ENCODE measurements at regions not wholly inside any gene's neighbourhood (a gene's known extent, or its start where the extent isn't known, plus 50 kb on each side); places are given as distances from the start of the nearest gene placed in this dataset.

DNA sequence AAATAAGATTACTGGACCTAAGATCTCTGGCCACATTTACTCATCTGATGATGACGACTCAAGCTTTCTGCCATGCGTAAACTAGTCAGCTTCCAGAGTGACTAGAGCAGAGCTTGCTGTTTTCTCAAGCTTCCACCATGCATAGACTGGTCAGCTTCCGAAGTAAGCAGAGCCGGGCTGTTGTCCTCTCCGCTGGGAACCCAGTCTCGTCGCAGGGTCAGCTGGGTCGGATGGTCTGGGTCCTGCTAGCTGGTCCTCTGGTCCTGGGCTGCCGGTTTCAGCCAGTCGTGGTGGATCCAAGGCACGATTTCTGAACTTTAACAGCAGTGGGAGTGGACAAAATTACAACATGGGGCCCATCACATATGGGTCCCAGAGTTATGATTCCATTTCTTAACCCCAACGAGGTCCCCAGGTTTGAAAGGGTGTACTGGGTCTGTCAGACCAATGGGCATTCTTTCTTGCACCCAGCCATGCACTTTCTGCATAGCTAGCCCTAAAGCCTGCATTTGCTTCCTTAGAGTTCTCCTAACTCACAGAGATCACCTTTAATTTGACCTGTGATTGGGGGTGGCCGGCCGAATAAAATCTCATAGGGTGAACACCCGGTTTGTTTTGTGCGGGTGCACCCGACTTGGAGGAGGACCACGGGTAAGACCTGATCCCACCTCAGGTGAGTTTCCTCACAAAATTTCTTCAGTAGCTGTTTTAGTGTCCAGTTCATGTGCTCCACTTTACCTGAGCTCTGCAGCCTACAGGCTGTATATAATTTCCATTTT, 1312.8 kb downstream of the TMEM121 start:
- Histone ChIP-seq H3K27ac (ENCODE audit: low read depth in 1 of 2, low read length in 2 of 2) (no peak overlapping the region), H3K36me3 (ENCODE audit: control insufficient read depth in 4 of 4, insufficient read depth in 3 of 4, low read depth in 1 of 4, low read length in 3 of 4) (no peaks in the 10 kb centered on the region), H3K9ac (ENCODE audit: low read depth in 1 of 2, low read length in 2 of 2) (no peak overlapping the region), H3K9me3 (ENCODE audit: control insufficient read depth in 4 of 4, low read length in 3 of 4) (no peaks in the 10 kb centered on the region), H3K4me3 (ENCODE audit: low read depth in 1 of 3, low read length in 3 of 3) (no peak overlapping the region), H3K4me1 (ENCODE audit: control insufficient read depth in 4 of 4, insufficient read depth in 4 of 4, low read length in 3 of 4) (peaks cover 0 to 14% (median 11%) of the 10 kb centered on the region in 4 donors), H3K27me3 (ENCODE audit: control insufficient read depth in 4 of 4, insufficient read depth in 4 of 4, low read length in 3 of 4) (peaks cover 0 to 4% (median 2%) of the 10 kb centered on the region in 4 donors)
- WGBS: 82% methylated on average over 18 of the region's 18 CpGs
- DNase-seq (ENCODE audit: low spot score): no peak
- TF ChIP-seq, protein P1, sequence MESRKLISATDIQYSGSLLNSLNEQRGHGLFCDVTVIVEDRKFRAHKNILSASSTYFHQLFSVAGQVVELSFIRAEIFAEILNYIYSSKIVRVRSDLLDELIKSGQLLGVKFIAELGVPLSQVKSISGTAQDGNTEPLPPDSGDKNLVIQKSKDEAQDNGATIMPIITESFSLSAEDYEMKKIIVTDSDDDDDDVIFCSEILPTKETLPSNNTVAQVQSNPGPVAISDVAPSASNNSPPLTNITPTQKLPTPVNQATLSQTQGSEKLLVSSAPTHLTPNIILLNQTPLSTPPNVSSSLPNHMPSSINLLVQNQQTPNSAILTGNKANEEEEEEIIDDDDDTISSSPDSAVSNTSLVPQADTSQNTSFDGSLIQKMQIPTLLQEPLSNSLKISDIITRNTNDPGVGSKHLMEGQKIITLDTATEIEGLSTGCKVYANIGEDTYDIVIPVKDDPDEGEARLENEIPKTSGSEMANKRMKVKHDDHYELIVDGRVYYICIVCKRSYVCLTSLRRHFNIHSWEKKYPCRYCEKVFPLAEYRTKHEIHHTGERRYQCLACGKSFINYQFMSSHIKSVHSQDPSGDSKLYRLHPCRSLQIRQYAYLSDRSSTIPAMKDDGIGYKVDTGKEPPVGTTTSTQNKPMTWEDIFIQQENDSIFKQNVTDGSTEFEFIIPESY (IDR thresholded peaks at IDR 0.05): no peak
- TF ChIP-seq, protein P2, sequence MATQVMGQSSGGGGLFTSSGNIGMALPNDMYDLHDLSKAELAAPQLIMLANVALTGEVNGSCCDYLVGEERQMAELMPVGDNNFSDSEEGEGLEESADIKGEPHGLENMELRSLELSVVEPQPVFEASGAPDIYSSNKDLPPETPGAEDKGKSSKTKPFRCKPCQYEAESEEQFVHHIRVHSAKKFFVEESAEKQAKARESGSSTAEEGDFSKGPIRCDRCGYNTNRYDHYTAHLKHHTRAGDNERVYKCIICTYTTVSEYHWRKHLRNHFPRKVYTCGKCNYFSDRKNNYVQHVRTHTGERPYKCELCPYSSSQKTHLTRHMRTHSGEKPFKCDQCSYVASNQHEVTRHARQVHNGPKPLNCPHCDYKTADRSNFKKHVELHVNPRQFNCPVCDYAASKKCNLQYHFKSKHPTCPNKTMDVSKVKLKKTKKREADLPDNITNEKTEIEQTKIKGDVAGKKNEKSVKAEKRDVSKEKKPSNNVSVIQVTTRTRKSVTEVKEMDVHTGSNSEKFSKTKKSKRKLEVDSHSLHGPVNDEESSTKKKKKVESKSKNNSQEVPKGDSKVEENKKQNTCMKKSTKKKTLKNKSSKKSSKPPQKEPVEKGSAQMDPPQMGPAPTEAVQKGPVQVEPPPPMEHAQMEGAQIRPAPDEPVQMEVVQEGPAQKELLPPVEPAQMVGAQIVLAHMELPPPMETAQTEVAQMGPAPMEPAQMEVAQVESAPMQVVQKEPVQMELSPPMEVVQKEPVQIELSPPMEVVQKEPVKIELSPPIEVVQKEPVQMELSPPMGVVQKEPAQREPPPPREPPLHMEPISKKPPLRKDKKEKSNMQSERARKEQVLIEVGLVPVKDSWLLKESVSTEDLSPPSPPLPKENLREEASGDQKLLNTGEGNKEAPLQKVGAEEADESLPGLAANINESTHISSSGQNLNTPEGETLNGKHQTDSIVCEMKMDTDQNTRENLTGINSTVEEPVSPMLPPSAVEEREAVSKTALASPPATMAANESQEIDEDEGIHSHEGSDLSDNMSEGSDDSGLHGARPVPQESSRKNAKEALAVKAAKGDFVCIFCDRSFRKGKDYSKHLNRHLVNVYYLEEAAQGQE (IDR thresholded peaks at IDR 0.05): no peak
- TF ChIP-seq NR2F2 (IDR thresholded peaks at IDR 0.05): no peak
- no peak for TF ChIP-seq RXRA (IDR thresholded peaks at IDR 0.05)
- TF ChIP-seq EGR1 (IDR thresholded peaks at IDR 0.05; ENCODE audit: low read depth in 2 of 2): no peak
- no peak for TF ChIP-seq YY1 (IDR thresholded peaks at IDR 0.05)
- TF ChIP-seq GABPA (IDR thresholded peaks at IDR 0.05 in 1 of 2, conservative IDR thresholded peaks at IDR 0.05 in 1 of 2): no peak
- TF ChIP-seq, protein P3, sequence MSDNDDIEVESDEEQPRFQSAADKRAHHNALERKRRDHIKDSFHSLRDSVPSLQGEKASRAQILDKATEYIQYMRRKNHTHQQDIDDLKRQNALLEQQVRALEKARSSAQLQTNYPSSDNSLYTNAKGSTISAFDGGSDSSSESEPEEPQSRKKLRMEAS (IDR thresholded peaks at IDR 0.05): no peak
- TF ChIP-seq HNF4A (conservative IDR thresholded peaks at IDR 0.05): no peak
- TF ChIP-seq HNF4G (IDR thresholded peaks at IDR 0.05): no peak
- no peak for TF ChIP-seq FOXA1 (IDR thresholded peaks at IDR 0.05)
- TF ChIP-seq SP1 (IDR thresholded peaks at IDR 0.05): no peak
- TF ChIP-seq FOXA2 (IDR thresholded peaks at IDR 0.05): no peak
- TF ChIP-seq RAD21 (IDR thresholded peaks at IDR 0.05): no peak
- TF ChIP-seq JUND (IDR thresholded peaks at IDR 0.05): no peak
- TF ChIP-seq TAF1 (conservative IDR thresholded peaks at IDR 0.05): no peak

DNA sequence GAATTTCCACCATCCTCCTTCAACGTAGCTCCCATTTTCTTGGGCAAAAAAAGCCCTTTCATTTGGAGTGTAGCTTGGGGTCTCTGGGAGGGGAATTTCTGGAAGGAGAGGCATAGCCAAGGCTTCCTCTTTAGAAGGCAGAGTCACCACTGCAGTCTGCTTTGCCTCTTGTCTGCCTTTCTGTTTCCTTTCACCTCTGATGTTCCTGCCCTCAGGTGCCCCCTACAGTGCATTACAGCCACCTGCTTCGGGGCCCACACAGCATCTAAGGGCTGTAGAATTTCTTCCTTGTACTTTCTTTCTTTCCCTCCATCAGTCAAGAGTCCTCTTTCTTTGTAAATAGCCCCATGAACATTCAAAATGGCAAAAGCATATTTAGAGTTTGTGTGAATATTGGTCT, 1313.9 kb downstream of the TMEM121 start:
- Histone ChIP-seq H3K36me3 (ENCODE audit: control insufficient read depth in 4 of 4, insufficient read depth in 3 of 4, low read depth in 1 of 4, low read length in 3 of 4) (no peaks in the 10 kb centered on the region), H3K27me3 (ENCODE audit: control insufficient read depth in 4 of 4, insufficient read depth in 4 of 4, low read length in 3 of 4) (peaks cover 0 to 4% (median 2%) of the 10 kb centered on the region in 4 donors), H3K9me3 (ENCODE audit: control insufficient read depth in 4 of 4, low read length in 3 of 4) (no peaks in the 10 kb centered on the region), H3K9ac (ENCODE audit: low read depth in 1 of 2, low read length in 2 of 2) (no peak overlapping the region), H3K4me1 (ENCODE audit: control insufficient read depth in 4 of 4, insufficient read depth in 4 of 4, low read length in 3 of 4) (peaks cover 0 to 14% (median 12%) of the 10 kb centered on the region in 4 donors), H3K27ac (ENCODE audit: low read depth in 1 of 2, low read length in 2 of 2) (no peak overlapping the region), H3K4me3 (ENCODE audit: low read depth in 1 of 3, low read length in 3 of 3) (no peak overlapping the region)
- TF ChIP-seq RAD21 (IDR thresholded peaks at IDR 0.05): no peak
- TF ChIP-seq, protein P3 (IDR thresholded peaks at IDR 0.05): no peak
- TF ChIP-seq NR2F2 (IDR thresholded peaks at IDR 0.05): no peak
- TF ChIP-seq, protein P4, sequence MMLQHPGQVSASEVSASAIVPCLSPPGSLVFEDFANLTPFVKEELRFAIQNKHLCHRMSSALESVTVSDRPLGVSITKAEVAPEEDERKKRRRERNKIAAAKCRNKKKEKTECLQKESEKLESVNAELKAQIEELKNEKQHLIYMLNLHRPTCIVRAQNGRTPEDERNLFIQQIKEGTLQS (IDR thresholded peaks at IDR 0.05): no peak
- no peak for TF ChIP-seq EGR1 (IDR thresholded peaks at IDR 0.05; ENCODE audit: low read depth in 2 of 2)
- no peak for TF ChIP-seq CTCF (IDR thresholded peaks at IDR 0.05; ENCODE audit: low read depth, low read length, missing input control)
- no peak for TF ChIP-seq FOXA1 (IDR thresholded peaks at IDR 0.05)
- TF ChIP-seq FOXA2 (IDR thresholded peaks at IDR 0.05): no peak
- TF ChIP-seq, protein P2 (IDR thresholded peaks at IDR 0.05): no peak
- no peak for TF ChIP-seq GABPA (IDR thresholded peaks at IDR 0.05 in 1 of 2, conservative IDR thresholded peaks at IDR 0.05 in 1 of 2)
- no peak for TF ChIP-seq JUND (IDR thresholded peaks at IDR 0.05)
- no peak for TF ChIP-seq RXRA (IDR thresholded peaks at IDR 0.05)
- DNase-seq (ENCODE audit: low spot score): no peak
- whole genome bisulfite sequencing: 75% methylated on average over 2 of the region's 2 CpGs
